GM18519 (cell line): ENCODE measurements at regions not wholly inside any gene's neighbourhood (a gene's known extent, or its start where the extent isn't known, plus 50 kb on each side); places are given as distances from the start of the nearest gene placed in this dataset.

Experiments
- ATAC-seq: cut with Tn5 transposase; IDR thresholded peaks from one replicate; pipeline ENCODE4 v1.9.1; 2021; ENCODE audit warnings: mild to moderate bottlenecking, moderate library complexity; ENCODE audit not compliant: unreplicated experiment, low FRiP score

DNA sequence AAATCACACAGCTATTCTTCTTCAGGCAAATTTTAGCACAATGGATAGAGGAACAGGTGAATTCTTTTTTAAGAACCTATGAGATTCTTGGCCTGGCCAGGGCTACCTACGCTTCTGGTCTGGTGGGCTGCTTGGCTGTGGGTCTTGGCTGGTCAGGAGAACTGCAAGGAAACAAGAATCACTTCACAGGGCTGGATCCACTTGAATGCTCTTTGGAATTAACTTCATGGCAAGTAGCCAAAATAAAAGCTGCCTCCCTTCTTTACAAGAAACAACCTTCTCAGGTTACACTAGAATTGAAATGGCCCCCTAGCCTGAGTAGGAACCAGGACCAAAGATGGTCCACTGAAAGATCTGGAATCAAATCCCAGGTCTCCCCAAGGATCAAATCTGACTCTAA, 519.1 kb downstream of the IQCM start:
- ATAC-seq = no peak

DNA sequence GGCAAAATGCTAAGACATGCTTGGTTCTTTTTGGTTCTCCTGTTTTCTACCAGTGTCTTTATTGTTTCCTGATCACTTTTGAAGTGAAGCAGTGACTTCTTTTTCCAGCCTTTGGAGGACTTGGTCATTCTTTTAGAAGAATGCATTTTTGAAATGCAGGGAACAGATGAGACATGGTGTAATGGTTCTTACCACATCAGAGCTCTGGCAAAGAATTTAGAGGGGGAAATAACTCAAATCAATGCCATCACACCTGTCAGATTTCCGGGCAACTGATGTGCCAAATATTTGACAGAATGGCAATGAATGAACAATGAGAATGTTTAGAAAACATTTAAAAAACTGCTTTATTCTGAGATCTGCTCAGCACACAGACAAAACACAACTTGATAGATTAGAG, 519.6 kb downstream of the IQCM start:
- no peak for ATAC-seq

DNA sequence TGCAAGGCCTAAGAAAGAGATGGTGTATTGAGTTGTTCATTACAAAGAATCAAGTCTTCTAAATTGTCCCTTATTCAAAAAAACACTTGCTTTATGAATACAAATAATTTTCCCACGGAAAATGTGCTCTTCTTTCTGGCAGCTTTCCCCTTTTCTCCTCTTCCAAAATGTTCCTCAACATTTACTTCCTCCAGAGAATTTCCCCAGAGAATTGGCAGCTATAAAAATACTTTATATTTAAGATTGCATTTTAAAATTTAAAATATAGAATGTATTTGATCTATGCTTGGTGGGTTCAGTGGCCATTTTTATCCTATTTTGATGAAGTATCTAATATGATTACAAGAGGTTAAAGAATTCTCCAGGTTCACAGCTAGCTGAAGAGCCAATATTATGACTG, 521.0 kb downstream of the IQCM start:
- no peak for ATAC-seq

DNA sequence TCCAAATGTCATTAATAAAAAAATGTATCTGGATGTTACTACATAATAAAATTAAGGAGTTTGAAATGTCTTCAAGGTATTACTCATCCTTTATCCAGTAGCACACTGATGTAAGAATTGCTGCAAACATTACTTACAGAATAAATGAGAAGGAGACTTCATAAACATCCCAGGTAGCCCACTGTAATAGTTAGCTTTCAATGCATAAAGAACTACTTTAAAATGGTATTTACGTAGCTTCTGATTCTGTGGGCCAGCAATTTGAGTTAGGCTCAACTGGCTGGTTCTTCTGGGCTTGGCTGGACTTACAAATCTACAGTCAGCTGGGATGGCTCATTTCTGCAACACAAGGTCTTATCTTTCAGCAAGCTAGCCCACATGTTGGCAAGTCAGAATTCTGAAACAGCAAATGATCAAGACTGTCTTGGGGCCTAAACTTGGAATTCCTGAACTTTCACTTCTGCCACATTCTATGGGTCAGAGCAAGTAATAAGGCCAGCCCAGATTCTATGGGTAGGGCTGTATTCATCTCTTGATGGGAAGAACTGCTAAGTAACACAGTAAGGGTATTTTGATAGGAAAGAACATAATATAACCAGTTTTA, 522.5 kb downstream of the IQCM start:
- no peak for ATAC-seq

- no peak for ATAC-seq
These were observed 523.1 kb downstream of the IQCM start for GRCh38 chr4:149292425-149293007.

DNA sequence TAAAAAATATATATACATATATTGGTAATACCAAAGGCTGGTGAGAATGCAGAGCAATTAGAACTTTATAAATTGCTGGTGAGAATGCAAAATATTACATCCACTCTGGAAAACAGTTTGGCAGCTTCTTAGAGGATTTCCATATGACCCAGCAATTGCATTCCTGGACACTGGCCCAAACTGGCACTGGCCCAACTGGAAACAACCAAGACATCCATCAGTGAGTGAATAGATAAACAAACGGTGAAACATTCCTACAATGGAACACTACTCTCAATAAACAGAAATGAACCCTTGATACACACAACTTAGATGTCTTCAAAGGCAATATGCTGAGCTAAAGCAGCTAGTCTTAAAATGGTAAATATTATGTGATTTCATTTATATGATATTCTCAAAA, 524.2 kb downstream of the IQCM start:
- ATAC-seq = no peak

DNA sequence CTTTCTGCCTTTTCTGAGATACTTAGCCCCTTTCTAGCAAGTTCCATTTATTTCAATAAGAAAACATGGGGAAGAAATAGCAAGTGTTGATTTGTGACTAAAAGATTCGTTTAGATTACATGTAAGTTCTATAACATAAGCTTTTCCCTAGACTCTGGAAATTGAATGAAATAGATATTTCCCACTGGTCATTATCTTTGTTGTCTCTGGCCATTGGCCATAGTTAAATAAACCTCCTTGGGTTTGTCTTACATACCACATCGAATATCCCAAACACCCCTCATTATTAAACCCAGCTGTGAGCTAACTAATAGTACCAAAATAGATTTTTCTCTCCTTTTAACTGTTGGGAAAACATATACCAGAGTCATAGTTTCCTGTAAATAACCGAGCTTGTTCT, 534.8 kb downstream of the IQCM start:
- no peak for ATAC-seq

- no peak for ATAC-seq
These were observed 535.9 kb downstream of the IQCM start for GRCh38 chr4:149279776-149280175.

DNA sequence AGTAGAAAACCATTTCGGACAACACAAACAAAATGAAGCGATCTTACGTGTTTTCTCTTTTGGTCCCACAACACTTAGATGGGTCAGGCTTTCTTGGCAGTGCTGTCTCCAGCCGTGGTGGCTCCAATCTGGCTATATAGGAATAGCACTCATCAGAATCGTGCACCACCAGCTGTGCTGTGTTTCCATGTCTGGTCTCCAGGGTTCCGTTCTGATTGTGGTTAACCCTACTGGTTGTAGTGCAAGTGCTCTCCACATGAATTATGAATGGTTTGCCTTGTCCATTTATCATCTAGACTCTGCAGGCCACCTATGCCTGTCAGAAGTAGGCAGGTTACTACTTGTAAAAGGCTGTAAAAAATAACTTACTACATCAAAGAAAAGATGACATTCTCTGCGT, 536.3 kb downstream of the IQCM start:
- no peak for ATAC-seq

DNA sequence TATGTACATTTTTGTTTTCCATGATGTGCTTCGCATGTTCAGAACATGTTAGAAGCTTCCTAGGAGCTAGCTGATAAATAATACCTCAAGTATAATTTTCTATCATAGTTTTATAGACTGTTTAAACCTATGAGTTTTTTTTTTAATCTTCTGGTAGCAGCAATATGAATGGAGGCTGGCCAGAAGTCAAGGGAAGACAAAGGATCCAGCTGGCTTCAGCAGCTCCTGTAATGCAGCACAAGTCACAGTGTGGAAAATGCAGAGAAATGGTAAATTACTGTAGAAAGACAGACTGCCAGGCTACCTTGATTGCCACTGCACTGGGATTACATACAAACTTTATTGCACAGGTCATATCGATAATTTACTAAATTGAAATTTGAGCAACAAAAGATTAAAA, 537.9 kb downstream of the IQCM start:
- ATAC-seq = no peak

DNA sequence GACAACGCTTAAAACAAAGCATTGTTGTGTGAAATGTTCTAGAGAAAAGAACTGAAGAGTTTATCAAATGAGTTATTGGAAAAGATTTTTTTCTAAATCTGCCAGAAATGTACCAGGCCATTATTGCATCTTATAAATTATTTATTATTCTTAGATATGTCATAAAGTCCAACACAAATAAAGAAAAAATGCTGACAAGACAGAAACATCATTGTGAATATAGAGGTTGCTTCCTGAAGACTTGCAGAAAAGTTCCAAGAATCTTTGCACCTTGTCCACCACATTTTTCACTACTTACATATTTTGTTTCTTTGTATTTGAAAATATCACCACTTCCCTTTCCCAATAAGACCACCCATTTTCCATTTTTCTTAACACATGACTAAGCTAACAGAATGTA, 545.8 kb downstream of the IQCM start:
- ATAC-seq = no peak

DNA sequence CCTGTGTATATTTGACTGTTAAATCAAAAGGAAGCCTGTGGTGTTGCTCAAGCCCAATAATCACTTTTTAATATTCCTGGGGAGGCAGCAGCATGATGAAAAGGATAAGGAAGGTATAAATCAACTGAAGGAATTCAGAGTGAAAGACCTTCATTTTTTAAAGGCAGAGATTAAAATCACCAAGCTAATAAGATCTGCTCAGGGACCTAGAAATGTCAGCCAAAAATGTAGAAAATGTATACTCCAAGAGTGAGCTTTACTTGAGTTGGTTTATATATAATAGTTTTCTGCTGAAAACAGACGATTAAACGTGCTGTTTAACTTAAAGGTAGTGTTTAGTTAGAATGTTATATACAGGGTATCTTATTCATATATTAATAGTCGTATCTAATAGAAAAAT, 549.3 kb downstream of the IQCM start:
- ATAC-seq = no peak

DNA sequence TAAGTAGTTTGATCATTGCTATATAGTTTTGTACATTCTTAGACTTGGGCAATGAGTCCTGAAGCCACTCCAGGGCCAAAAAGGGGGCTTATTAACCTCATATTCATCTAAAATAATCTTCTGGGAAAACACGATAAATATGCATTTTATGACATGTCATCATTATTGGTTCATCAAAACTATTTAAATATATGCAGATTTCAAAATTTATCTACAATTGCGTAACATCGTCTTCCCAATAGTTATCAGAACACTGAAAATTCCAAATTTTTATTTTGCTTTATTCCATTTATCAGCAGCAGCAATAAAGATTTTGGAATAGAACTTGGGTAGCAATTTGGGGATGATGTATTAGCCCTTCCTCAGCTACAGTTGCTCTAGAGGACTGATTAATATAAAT, 550.0 kb downstream of the IQCM start:
- ATAC-seq = no peak

GRCh38 chr4:149264093-149264733, 551.4 kb downstream of the IQCM start:
- peak; percentile 96 for ATAC-seq

- no peak for ATAC-seq
These were observed 567.4 kb downstream of the IQCM start for GRCh38 chr4:149248191-149248764.

GRCh38 chr4:149247164-149247563, 568.5 kb downstream of the IQCM start:
- ATAC-seq = no peak

GRCh38 chr4:149245333-149245732, 570.3 kb downstream of the IQCM start:
- ATAC-seq = no peak

- no peak for ATAC-seq
These were observed 577.5 kb downstream of the IQCM start for GRCh38 chr4:149238097-149238496.

DNA sequence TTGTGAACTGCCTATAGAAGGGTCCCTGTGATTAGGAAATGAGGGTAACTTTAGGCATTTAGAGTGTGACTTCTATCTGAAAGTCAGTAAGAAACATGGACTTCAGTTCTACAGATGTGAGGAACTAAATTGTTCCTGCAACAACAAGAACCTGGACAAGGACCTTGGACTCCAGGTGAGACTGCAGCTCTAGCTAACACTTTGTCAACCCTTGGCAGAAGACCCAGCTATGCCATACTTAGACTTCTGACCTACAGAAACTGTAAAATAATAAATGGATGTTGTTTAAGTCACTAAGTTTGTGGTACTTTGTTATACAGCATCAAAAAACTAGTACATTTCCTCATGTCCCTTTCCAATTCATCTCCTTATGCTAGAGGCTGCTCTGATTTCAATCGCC, 580.8 kb downstream of the IQCM start:
- no peak for ATAC-seq

DNA sequence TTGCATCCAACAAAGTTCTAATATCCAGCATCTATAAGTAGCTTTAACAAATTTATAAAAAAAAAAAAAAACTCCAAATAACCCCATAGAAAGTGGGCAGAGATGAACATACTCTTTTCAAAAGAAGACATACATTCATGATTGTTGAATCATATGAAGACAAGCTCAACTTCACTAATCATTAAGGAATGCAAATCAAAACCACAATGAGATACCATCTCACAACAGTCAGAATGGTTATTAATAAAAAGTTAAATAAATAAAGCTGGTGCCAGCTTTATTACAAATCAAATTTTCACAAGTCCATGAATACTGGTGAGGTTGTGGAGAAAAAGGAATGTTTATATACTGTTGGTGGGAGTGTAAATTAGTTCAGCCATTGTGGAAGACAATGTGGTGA, 592.0 kb downstream of the IQCM start:
- ATAC-seq = no peak

DNA sequence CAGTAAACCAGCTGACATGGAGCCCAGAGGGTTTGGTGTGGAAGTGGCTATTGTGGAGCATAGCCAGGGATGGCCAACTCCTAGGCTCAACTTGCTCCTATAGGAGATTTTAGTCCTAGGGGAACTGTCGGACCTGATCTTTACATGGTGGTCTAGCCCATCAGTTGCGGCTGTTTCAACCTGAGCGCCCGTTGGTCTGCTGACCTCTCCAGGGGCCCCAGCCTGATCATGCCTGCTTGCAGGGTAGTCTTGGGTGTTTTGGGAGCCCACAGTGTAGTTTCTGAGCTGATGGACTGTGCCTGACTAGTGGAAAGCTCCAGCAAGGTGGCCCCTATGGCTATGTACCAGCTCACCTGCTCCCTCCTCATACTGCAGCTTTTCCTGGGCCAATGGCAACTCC, 597.0 kb downstream of the IQCM start:
- no peak for ATAC-seq

GRCh38 chr4:149214301-149214700, 601.3 kb downstream of the IQCM start:
- ATAC-seq = no peak
